Endodermal cell (in vitro differentiated cells): ENCODE measurements at regions not wholly inside any gene's neighbourhood (a gene's known extent, or its start where the extent isn't known, plus 50 kb on each side); places are given as distances from the start of the nearest gene placed in this dataset.

ENCODE experiments used
- DNase-seq: peaks from one replicate; pipeline ENCODE4 v3.0.0-alpha.2; 2017
- H3K27ac ChIP-seq: 2 replicates; pipeline ENCODE4 v1.5.1; 2013; ENCODE audit warnings: mild to moderate bottlenecking, low read depth, low read length, moderate library complexity
- H3K27me3 ChIP-seq: 2 replicates; pipeline ENCODE4 v1.6.1; 2013; ENCODE audit warnings: mild to moderate bottlenecking, low read length, moderate library complexity; ENCODE audit not compliant: insufficient read depth, control insufficient read depth, poor library complexity, severe bottlenecking
- H3K36me3 ChIP-seq: 2 replicates; pipeline ENCODE4 v1.7.0; 2013; ENCODE audit warnings: mild to moderate bottlenecking, low read length, moderate library complexity; ENCODE audit not compliant: control insufficient read depth, insufficient read depth
- H3K4me1 ChIP-seq: one replicate; pipeline ENCODE4 v1.7.0; 2013; ENCODE audit warnings: low read length; ENCODE audit not compliant: control insufficient read depth, insufficient read depth
- H3K4me3 ChIP-seq: 2 replicates; pipeline ENCODE4 v1.5.1; 2013; ENCODE audit warnings: mild to moderate bottlenecking, low read length, moderate library complexity
- H3K9ac ChIP-seq: 2 replicates; pipeline ENCODE4 v1.6.1; 2013; ENCODE audit warnings: mild to moderate bottlenecking, low read length, moderate library complexity; ENCODE audit not compliant: poor library complexity, severe bottlenecking; ENCODE audit errors: extremely low read depth
- H3K9me3 ChIP-seq: 2 replicates; pipeline ENCODE4 v1.6.1; 2013; ENCODE audit warnings: mild to moderate bottlenecking, low read length, moderate library complexity; ENCODE audit not compliant: control insufficient read depth
- H3K27ac Mint-ChIP-seq: 2 replicates; pipeline ENCODE4 v1.8.0; 2020; ENCODE audit warnings: mixed read lengths
- H3K27me3 Mint-ChIP-seq: 2 replicates; pipeline ENCODE4 v1.8.0; 2021; ENCODE audit warnings: mild to moderate bottlenecking, mixed read lengths; ENCODE audit not compliant: insufficient read depth
- H3K36me3 Mint-ChIP-seq: 2 replicates; pipeline ENCODE4 v1.8.0; 2020; ENCODE audit warnings: low read depth, mixed read lengths
- H3K4me1 Mint-ChIP-seq: 2 replicates; pipeline ENCODE4 v1.8.0; 2020; ENCODE audit warnings: mixed read lengths
- H3K4me3 Mint-ChIP-seq: 2 replicates; pipeline ENCODE4 v1.8.0; 2020; ENCODE audit warnings: mild to moderate bottlenecking, moderate library complexity, mixed read lengths
- H3K9me3 Mint-ChIP-seq: 2 replicates; pipeline ENCODE4 v1.8.0; 2020; ENCODE audit warnings: mild to moderate bottlenecking, mixed read lengths
- WGBS, 2 experiments: methylation state at CpG; one replicate each; pipeline versions ENCODE4 v1.1.5 to v1.1.7; 2013; ENCODE audit warnings: missing lambda C conversion rate in 2 of 2, mixed read lengths in 1 of 2; ENCODE audit not compliant: insufficient coverage in 1 of 2, insufficient read length in 1 of 2; 5-methylcytosine and 5-hydroxymethylcytosine counted together
- TF ChIP-seq, protein P1 (sequence below): fragments of 200-600 bp; sonication (generic); conservative IDR thresholded peaks from 2 replicates; pipeline ENCODE4 v1.5.0; 2021; ENCODE audit warnings: antibody characterized with exemption, mild to moderate bottlenecking

- H3K36me3 Mint-ChIP-seq: no peaks in the 10 kb centered on the region
- Histone ChIP-seq H3K4me3 (no peak overlapping the region), H3K4me1 (no peaks in the 10 kb centered on the region), H3K9ac (no peak overlapping the region), H3K9me3 (no peaks in the 10 kb centered on the region), H3K27me3 (no peaks in the 10 kb centered on the region), H3K36me3 (no peaks in the 10 kb centered on the region), H3K27ac (no peak overlapping the region)
- H3K9me3 Mint-ChIP-seq: no peaks in the 10 kb centered on the region
- no peak overlapping the region for H3K27ac Mint-ChIP-seq
- TF ChIP-seq, protein P1, sequence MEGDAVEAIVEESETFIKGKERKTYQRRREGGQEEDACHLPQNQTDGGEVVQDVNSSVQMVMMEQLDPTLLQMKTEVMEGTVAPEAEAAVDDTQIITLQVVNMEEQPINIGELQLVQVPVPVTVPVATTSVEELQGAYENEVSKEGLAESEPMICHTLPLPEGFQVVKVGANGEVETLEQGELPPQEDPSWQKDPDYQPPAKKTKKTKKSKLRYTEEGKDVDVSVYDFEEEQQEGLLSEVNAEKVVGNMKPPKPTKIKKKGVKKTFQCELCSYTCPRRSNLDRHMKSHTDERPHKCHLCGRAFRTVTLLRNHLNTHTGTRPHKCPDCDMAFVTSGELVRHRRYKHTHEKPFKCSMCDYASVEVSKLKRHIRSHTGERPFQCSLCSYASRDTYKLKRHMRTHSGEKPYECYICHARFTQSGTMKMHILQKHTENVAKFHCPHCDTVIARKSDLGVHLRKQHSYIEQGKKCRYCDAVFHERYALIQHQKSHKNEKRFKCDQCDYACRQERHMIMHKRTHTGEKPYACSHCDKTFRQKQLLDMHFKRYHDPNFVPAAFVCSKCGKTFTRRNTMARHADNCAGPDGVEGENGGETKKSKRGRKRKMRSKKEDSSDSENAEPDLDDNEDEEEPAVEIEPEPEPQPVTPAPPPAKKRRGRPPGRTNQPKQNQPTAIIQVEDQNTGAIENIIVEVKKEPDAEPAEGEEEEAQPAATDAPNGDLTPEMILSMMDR: no peak
- peaks cover 3% of the 10 kb centered on the region for H3K27me3 Mint-ChIP-seq
- no peaks in the 10 kb centered on the region for H3K4me1 Mint-ChIP-seq
- 91 to 95% methylated on average over 5 to 9 of the region's 9 CpGs for WGBS, 2 experiments
- H3K4me3 Mint-ChIP-seq: no peak overlapping the region
- DNase-seq: no peak
Observed at GRCh38 chr11:115104851-115105453, 399.3 kb downstream of the CADM1 start.

DNA sequence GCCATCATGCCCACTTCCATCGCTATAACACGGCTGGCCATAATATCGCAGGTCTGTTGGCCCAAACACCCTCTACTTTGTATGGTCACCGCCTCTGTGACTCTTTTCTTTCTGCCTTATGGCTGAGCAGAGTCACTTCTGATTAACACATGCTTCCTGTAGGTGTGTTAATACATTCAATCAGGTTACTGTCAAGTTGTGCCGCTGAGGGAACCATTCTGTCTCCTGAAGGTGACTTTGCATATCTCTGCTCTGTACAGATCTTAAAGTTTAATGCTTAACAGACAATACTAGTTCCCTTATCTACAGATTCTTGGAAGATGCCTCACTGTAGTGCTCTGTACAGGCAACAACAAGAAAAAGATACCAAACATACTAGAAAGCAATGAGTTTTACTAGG is 393.1 kb downstream of the CADM1 start:
- WGBS, 2 experiments: 91 to 100% methylated on average over 2 to 5 of the region's 5 CpGs
- no peaks in the 10 kb centered on the region for H3K36me3 Mint-ChIP-seq
- H3K27ac Mint-ChIP-seq: no peak overlapping the region

DNA sequence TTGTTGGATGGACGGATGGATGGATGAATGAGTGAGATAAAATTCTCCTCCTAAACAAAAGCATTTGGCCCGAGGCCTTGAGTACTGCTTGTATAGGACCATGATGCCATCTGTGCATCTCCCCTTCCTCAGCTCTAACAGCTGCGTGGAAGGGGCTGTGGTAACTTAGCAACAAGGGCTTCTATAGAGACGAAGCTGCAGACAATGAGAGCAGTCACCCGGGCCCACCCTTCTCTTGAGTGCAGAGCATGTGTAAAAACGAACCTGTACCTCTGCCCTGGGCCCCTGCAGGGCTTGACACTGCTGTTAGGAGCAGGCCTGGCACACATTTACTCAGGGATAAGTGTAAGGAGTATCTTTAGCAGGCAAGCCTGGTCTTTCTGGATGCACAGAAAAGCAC is 391.5 kb downstream of the CADM1 start:
- no peak overlapping the region for H3K9ac ChIP-seq
- H3K4me3 Mint-ChIP-seq: no peak overlapping the region
- H3K4me3 ChIP-seq: no peak overlapping the region
- H3K9me3 ChIP-seq: no peaks in the 10 kb centered on the region
- no peak overlapping the region for H3K27ac Mint-ChIP-seq
- H3K4me1 ChIP-seq: no peaks in the 10 kb centered on the region
- H3K27me3 ChIP-seq: no peaks in the 10 kb centered on the region
- H3K9me3 Mint-ChIP-seq: no peaks in the 10 kb centered on the region
- peaks cover 6% of the 10 kb centered on the region for H3K4me1 Mint-ChIP-seq
- peak overlapping the region; percentile 95 for H3K27ac ChIP-seq
- no peaks in the 10 kb centered on the region for H3K36me3 Mint-ChIP-seq
- H3K27me3 Mint-ChIP-seq: peaks cover 5% of the 10 kb centered on the region
- no peak for DNase-seq
- no peaks in the 10 kb centered on the region for H3K36me3 ChIP-seq
- TF ChIP-seq, protein P1: no peak
- 67 to 82% methylated on average over 3 to 6 of the region's 6 CpGs for WGBS, 2 experiments

More for the DNA sequence above, 393.1 kb downstream of the CADM1 start:
- Histone ChIP-seq H3K27ac (no peak overlapping the region), H3K9ac (no peak overlapping the region), H3K4me1 (no peaks in the 10 kb centered on the region), H3K27me3 (no peaks in the 10 kb centered on the region), H3K36me3 (no peaks in the 10 kb centered on the region), H3K4me3 (no peak overlapping the region), H3K9me3 (no peaks in the 10 kb centered on the region)
- no peak for DNase-seq
- peaks cover 5% of the 10 kb centered on the region for H3K27me3 Mint-ChIP-seq
- H3K9me3 Mint-ChIP-seq: no peaks in the 10 kb centered on the region
- TF ChIP-seq, protein P1: no peak
- H3K4me1 Mint-ChIP-seq: peaks cover 2% of the 10 kb centered on the region
- H3K4me3 Mint-ChIP-seq: no peak overlapping the region
